RKO (cell line): ENCODE measurements at regions not wholly inside any gene's neighbourhood (a gene's known extent, or its start where the extent isn't known, plus 50 kb on each side); places are given as distances from the start of the nearest gene placed in this dataset.
"Not testable (repeated sequence)": the region's sequence is repeated elsewhere in the genome, so short reads cannot be mapped to it uniquely, and the experiment has no call there.

Experiments used
- DNase-seq: peaks from one replicate; pipeline ENCODE4 v3.0.0-alpha.2; 2016; ENCODE audit warnings: low spot score

DNA sequence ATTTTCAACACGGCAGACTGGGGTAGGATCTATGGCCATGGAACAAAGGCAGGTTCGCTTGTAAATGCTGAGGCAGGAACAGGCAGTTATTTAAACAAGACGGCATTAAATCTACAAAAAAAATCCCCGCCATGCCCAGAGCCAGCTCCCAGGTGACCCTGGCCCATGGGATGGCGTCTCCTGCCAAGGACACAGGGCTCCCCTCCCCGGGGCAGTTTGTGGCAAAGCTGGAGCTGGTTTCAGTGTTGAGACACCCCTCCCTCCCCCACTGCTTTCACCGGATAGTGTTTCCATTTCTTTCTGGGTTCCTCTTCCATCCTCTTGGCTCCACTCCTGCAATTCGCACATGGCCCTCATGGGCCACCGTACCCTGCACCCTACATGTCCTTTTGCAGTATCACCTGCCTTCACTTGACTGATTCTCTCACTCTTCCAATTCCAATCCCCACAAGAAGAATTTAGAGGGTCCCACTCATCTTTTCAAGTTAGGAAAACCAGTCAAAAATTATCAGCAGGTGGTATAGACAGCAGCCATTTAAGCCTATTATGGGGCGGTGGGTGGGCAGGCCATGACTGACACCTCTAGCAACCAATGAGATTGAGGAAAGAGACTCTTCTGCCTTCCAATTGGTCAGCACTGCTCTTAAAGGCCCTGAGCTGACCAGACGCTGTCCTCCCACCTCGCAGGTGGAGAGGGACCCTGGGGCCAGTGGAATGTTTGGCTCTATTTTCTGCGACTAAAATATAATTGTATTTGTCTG, 52.0 kb downstream of the OLIG1 start:
- no peak for DNase-seq

DNA sequence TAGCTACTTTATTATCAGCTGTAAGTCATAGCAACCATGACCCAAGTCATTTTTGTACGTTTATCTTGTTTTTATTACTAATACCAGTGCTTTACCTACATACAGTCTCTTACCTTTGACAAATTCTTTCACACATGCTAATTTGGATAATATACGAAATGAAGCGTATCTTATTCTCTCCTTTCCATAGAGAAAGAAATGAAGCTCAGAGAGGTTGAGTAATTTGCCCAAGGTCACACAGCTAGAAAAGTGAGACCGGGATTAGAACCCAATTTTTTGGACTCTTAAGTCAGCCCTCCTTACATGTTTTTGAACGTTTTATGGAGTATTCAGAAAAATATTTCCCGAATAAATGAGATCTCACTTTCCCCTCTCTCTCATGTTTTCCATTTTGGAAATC, 52.6 kb downstream of the OLIG1 start:
- DNase-seq: no peak

DNA sequence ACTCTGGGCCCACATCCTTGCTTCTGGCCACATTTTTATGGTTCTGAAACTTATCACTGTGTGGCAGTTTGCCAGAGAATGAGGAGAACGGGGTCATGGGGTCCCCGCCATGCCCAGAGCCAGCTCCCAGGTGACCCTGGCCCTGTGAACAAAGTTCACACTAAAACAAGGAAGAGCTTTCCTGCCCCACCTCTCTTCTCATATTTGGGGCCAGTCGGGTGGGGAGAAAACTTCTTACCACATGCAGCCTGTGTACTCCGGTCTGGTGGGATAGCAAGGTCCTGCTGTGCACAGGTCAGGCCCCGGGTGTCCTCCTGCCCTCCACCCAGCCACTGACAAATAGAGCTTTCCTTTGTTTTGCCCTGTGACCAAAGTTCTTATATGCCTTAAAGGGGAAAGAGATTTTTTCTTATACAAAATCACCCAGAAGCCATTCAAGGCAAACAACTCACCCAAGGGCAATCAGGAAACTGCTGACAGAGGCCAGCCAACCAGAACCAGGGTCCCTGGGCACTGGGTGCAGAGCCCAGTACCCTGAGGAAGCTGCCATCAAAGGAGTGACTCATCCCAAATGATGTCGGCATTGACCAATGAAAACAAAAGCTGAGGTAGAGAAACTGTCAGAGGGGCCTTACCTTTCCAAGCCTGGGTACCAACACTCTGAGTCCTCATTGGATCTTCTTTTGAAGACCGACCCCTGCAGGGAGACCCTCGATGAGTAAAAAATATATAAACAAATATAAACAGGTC, 53.6 kb downstream of the OLIG1 start:
- DNase-seq: no peak

DNA sequence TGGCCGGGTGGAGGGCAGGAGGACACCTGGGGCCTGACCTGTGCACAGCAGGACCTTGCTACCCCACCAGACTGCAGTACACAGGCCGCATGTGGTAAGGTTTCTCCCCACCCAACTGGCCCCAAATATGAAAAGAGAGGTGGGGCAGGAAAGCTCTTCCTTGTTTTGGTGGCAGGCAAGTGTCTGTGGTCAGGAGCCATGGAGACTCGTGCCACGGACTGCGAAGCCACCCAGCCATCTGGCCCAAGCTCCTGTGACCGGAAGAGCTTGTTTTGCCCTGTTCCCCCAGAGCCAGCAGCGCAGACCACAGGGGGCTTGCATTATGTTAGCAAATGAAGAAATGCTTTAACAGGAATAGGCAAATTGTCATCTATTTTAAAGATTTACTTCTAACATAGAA, 54.9 kb downstream of the OLIG1 start:
- DNase-seq: no peak

DNA sequence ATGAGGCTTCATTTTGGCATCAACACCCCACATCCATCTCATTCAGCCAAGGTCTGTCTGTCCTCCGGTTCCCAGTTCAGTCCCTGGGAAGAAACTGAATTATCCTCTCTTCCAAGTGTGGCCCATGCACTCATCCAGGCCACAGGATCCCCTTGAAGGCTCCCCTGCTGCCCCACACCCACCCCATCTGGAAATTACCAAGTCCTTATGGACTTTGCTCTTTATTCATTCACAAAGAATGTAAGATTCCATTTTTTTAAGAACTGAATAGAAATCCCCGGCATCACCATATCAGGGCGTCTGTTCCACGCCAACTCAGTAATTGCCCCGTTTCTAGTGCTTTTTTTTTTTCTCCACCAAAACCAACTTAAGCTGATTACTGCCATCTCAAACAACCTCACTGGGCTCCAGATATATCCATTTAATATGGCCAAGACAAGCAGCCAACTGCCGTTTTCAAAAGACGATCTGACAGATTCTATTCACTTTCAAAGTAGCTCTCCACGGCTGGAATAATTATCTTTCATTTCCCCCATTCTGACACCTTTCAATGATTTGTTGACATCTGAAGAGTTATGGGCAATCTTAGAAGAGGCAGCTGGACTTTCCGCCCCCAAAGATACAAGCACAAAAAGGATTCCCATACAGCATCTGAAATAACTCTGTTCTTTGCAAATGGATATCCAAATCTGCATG, 55.9 kb downstream of the OLIG1 start:
- DNase-seq: no peak

DNA sequence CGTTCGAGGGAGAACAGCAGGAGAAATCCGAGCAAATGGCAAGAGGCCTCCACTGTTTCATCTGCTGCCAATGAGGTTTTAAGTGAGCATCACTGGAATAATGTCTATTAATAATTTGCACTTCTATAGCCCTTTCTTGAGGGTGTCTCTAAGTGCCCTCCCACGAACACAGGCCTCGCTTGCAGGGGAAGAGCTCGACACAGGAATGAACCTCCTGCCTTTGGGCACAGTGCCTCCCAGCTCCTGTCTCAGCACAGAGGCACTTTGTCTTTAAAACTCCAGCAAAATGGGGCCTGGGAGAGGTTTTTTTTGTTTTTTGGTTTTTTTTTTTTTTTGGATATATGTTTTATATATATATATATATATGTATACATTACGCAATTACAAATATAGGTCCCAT, 56.6 kb downstream of the OLIG1 start:
- no peak for DNase-seq

DNA sequence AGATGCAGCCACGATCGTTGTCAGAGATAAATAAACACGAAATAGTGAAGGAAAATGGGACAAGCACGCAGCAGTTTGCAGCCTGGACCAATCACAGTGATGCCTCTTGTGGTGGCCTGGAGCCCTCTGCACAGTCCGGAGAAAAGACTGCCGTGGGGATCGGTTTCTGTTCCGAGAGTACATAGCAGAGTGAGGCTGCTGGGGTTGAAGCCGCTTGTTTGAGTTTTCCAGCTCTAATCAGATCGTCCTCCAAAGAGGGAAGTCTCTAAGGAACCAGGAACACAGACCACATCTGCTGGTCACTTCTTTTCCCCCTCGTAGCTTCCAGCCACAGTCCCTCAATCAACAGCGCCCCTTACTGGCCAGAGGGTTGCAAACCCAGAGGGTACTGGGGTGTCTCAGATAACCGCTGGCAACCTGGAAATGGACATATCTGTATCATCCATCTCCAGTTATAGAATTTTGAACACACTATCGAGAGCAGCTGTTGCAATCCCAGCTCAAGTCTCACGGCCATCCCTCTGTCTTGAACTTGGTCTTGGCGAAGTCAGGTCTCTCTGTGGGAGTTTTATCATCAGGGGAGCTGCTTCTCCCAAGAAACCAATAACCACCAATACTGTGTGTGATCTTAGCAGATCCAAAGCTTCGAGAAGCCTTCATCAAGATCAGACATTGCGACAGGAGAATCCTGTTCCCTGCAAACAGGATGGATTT, 57.4 kb downstream of the OLIG1 start:
- DNase-seq: peak; percentile 51

DNA sequence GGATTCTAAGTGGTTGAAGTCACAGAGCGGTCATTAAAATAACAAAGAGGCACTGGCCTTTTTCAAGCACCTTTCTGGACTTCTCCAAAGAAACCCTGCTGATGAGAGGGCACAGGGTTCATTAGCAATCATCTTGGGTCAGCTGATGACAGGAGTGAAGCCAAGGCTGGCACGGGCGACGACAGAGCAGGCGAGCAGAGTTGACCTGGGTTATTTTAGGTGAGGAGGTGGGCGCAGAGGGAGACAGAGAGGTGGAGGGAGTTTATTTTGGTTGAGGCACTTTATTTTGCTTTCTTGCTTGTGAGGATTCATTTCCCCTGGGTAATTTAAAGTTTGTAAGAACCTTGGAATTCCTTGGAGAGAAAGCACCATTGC, 57.9 kb downstream of the OLIG1 start:
- no peak for DNase-seq

DNA sequence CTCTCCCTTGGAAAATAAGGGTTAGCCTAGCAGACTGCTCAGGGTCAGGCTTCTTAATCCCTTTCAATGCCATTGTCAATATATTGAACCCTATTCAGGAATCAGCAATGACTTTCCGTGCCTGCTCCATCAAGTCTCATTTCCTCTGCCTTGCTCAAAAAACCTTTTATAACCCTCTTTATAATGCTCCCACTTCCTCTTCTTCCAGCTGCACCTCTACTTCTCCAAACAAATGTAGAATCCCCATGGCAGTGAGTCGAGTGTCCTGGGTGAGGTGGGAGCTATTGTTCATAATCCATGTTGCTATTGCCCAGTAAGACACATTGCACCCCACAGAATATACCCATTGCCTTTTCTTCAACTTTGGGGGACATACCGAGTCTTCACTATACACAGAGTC, 58.6 kb downstream of the OLIG1 start:
- no peak for DNase-seq

DNA sequence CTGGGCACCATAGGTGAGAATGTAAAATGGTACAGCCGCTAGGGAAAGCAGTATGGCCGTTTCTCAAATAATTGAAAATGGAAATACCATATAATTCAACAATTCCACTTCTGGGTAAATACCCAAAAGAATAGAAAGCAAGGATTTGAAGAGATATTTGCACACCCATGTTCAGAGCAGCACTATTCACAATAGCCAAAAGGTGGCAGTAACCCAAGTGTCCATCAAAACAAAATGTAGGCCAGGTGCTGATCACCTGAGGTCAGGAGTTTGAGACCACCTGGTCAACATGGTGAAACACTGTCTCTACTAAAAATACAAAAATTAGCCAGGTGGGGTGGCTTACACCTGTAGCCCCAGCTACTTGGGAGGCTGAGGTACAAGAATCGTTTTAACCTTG, 62.1 kb downstream of the OLIG1 start:
- no peak for DNase-seq

DNA sequence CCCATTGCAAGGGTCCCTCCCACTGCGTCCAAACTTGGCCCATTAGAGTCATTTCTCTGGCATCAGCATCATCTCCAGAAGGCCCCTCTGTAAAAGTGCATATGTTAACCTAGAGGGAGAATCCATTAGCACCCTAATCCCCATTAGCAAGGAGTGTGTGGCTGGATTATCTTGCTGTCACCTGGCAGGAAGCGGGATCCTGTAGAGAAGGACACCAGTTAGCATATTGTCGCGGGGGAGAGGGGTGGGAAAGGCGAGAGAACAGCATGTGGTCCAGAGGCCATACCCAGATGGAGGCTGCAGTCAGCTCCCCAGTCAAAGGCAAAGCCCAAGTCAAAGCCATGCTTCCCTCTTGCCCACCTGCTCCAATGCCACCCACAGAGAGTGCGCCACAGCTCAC, 64.0 kb downstream of the OLIG1 start:
- no peak for DNase-seq

DNA sequence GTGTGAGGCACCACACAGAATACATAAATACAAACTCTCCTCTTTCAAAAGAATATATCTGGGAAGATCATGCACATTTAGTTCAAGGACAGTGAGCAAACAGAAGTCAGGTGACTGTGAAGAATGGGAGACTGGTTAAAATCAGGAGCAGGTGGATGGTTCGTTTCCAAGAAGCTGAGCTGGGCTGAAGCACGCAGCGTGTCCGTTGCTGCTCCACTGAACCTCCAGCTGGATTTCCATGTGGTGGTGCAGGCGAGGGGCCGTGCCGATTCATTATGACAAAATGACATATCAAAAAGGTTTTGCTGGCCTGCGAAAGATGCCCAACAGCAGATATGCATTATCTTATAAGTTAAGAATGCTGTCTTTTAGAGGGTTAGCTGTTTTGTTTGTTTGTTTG, 66.0 kb downstream of the OLIG1 start:
- DNase-seq: no peak

DNA sequence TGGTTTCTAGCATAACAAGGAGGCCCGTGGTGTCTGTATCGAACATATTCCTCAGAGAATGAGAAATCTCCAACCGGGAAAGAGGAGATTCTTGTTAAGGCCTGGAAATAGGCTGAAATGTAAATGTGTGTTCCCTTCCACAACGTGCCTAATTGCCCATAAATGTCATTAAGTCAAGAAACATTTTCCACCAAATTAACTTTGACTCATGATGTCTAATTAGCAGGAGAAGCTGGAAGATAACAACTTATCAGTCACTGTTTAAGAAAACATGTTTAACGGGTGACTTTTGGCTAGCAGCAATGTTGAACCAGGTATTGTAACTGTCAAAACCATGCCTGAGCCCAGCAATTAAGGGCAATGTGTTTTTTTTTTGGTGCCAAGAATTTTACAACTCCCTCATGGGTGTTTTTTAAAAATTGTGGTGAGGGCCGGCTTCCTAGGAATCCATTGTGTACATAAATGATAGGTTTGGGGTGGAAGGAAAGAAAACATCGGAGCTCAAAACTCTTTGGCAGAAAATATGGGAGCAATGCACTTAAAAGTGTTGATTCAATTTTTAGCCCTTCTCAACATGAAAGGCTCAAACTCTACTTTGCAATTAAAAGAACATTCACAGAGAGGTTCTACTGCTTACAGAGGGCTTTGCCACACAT, 67.0 kb downstream of the OLIG1 start:
- no peak for DNase-seq

DNA sequence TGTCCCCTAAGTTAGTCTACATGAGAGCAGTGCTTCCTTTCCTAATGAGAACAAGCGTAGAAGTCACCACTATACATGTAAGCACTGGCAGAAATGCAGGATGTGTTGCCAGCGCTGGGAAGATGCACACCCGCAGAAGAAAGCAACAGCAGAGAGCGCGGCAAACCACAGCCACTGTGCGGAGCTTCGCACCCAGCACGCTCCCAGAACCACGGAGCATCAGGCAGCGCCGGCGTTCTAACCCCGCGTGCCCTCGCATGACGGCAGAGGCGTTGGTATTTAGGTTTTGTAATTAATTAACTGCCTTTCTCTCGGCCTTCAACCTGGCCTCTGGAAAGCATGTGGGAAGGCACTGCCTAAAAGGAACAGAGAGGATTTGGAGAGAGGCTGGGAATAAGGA, 69.1 kb downstream of the OLIG1 start:
- DNase-seq: no peak

DNA sequence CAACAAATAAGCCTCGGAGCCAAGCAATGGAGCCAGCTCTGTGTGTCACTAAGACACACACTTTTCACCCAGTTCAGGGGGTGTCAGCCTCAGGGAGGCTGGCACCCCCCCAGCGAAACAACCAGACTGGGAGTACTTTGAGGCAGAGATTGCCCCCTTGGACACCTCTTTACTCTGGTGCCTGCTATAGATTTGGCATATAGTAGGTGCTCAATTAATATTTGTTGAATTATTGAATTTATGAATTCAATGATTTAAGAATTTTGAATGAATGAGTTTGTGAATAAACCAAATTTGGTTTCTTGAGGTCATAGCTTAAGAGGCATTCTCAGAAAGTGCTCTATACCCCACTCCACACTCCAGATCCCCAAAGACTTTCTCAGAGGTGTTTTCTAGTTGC, 70.3 kb downstream of the OLIG1 start:
- DNase-seq: no peak

DNA sequence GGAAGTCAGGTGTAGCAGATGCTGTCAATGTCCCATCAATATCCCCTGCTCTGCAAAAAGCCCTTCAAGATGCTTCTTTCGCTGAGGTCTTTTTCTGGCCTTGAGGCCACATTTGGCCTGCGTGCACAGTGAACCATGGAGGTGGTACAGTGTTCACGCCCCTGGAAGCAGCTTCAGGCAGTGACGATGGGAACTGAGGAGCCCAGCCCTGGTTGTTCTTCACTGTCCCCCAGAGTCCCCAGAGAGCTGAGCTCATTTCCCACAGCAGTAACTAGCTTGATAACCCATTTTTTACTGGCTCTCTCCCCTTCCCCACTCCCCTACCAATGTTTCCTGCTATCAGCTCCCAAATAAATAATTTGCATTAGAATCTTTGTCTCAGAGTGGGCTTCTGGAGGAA, 76.5 kb downstream of the OLIG1 start:
- no peak for DNase-seq

DNA sequence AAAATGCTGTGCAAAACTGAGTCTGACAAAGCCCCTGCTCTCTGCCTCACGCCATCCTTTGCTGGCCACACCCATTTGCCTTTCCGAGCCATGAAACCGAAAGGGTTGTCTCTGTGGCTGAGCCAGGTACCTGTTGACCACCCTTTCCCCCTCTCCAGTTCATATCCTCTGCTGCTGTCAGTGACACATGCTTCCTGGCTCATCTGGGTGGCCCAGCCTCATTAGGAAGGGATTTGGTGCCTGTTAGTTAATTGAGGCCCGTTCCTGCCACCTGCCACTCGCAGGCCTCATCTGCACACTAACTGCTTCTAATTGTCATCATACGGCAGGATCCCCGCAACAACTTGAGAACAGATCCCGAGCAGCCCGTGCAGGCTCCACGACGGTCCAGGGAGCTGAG, 79.2 kb downstream of the OLIG1 start:
- DNase-seq: no peak

DNA sequence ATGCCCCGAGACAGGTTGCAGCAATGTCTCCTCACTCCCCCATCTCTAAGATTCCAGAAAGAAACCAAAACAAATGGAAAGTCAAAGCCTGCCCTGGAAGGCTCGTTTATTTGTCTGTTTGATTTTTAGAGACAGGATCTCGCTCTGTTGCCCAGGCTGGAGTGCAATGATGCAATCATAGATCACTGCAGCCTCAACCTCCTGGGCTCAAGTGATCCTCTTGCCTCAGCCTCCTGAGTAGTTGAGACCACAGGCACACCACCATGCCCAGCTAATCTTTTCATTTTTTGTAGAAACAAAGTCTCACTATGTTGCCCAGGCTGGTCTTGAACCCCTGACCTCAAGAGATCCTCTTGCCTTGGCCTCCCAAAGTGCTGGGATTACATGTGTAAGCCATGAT, 78.8 kb upstream of the IFNAR2 start:
- DNase-seq: not testable (repeated sequence)

DNA sequence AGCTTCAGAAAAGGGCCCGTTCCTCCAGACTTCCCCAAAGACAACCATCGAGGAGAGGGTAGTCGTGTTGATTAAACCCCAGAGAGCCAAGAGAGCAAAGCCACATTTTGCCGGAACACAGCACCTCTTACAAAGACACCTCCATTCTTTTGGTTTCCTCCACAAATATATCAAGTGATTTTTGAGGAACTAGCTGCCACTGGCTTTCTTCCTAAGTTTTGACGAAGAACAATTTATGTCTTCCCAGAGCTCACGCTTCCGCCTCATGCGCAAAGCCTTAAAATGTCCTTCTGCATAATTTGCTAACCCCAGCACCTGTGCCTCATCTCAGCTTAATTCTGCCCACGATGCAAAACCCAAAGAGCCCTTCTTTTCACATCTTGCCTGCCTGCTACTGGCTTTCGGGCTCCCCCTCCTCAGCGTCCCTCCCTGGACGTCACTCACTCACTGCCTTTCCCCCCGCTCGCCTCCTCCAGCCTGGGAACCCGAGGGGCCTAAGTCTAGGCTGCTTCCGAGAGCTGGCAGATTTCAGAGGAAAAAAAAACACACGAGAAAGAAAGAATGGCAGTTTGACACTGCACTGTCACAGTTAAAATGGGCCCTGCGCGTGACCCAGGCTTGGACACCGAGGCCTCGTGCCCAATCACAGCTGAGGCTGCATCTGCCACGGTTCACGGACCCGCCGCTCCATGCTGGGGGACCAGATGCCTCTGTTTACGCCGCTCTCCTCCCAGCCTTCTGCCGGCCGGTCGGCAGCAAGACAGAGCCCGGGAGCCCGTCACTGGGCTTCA, 77.6 kb upstream of the IFNAR2 start:
- no peak for DNase-seq

DNA sequence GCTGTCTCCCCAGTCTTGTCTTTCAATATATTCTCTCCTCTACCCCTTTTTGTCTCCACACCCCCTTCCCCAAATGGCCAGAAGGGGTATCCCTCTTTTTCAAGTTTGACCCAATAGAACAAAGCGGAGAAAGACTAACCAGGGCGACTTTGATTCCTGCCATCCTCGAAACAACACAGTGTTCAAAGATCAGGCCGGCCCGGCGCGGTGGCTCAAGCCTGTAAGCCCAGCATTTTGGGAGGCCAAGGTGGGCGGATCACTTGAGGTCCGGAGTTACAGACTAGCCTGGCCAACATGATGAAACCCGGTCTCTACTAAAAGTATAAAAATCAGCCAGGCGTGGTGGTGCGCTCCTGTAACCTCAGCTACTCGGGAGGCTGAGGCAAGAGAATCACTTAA, 77.0 kb upstream of the IFNAR2 start:
- no peak for DNase-seq

DNA sequence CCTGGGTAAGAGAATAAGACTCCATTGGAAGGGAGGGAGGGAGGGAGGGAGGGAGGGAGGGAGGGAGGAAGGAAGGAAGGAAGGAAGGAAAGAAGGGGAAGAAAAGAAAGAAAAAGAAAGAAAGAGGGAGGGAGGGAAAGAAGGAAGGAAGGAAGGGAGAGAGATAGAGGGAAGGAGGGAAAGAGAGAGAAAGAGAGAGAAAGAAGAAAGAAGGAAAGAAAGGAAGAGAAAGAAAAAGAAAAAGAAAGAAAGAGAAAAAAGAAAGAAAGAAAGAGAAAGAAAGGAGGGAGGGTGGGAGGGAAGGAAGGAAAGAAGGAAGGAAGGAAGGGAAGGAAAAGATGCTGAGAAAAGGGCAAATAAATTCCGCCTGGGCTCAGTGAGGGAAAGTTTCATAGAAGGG, 74.7 kb upstream of the IFNAR2 start:
- no peak for DNase-seq
